K562 (cell line): ENCODE measurements at regions not wholly inside any gene's neighbourhood (a gene's known extent, or its start where the extent isn't known, plus 50 kb on each side); places are given as distances from the start of the nearest gene placed in this dataset.

Source experiments
- ATF1 ChIP-seq, 2 experiments: fragments of 450-650 bp in 1 of 2; IDR thresholded peaks; 2 replicates each; pipeline ENCODE4 v1.6.1; 2016; ENCODE audit warnings: missing compliant biosample characterization in 1 of 2, missing genetic modification characterization in 1 of 2
- CTCF ChIP-seq, 3 experiments: IDR thresholded peaks in 2 of 3; conservative IDR thresholded peaks in 1 of 3; 2 replicates each; pipeline ENCODE4 v1.5.1; 2011 to 2012; ENCODE audit warnings: low read length in 3 of 3, mild to moderate bottlenecking in 3 of 3, control low read depth in 2 of 3, improper control_type of control experiment in 1 of 3, inconsistent platforms in 1 of 3, low read depth in 1 of 3, mixed read lengths in 1 of 3, moderate library complexity in 1 of 3; ENCODE audit not compliant: insufficient read depth in 2 of 3
- JUND ChIP-seq, 2 experiments: IDR thresholded peaks; 2 replicates in 1 of 2; 3 replicates in 1 of 2; pipeline ENCODE4 v1.6.1; 2011; ENCODE audit warnings: borderline replicate concordance in 2 of 2, low read depth in 2 of 2, low read length in 2 of 2, improper control_type of control experiment in 1 of 2, missing biosample characterization in 1 of 2, missing genetic modification characterization in 1 of 2, missing genetic modification reagents in 1 of 2
- RAD21 ChIP-seq, 2 experiments: fragments of 250-450 bp in 1 of 2; fragments of 450-650 bp in 1 of 2; sonication (Bioruptor Pico) in 1 of 2; formaldehyde crosslinking in 1 of 2; IDR thresholded peaks in 1 of 2; conservative IDR thresholded peaks in 1 of 2; 2 replicates each; pipeline versions ENCODE4 v1.4.0 to v1.8.0; 2020 to 2022; ENCODE audit warnings: mild to moderate bottlenecking in 2 of 2, moderate library complexity in 1 of 2
- REST ChIP-seq, 2 experiments: fragments of 450-650 bp; formaldehyde crosslinking in 1 of 2; IDR thresholded peaks; 2 replicates each; pipeline versions ENCODE4 v1.4.0 to v1.6.1; 2014 to 2020; ENCODE audit warnings: mild to moderate bottlenecking in 2 of 2, borderline replicate concordance in 1 of 2, low read depth in 1 of 2
- TF ChIP-seq, protein P1 (sequence below): sonication (generic); IDR thresholded peaks from 2 replicates; pipeline ENCODE4 v1.6.1; 2016

DNA sequence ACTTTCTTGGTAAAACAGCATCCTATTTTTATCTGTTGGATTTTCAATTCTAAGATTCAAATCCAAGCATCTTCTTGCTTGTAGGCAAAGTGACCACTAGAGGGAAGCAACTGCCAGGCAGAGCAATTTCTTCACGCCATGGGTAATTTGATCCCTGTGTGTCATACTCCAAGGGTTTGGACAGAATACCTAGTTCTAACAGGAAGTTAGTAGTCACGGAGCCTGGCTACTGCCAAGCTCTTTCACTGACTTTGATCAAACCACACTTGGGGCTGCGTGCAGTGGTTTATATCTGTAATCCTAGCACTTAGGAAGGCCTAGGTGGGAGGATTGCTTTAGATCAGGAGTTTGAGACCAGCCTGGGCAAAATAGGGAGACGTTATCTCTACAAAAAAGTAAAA is 473.6 kb upstream of the TNC start (continued):
- TF ChIP-seq REST (IDR thresholded peaks at IDR 0.05; ENCODE audit: borderline replicate concordance): 0 out of 2 replicates have a peak, but pooled peaks have one; percentile 37
- TF ChIP-seq REST (CRISPR knock-in tag; IDR thresholded peaks at IDR 0.05; ENCODE audit: low read depth): no peak
- peak; percentile 71 to 77 for TF ChIP-seq RAD21 (CRISPR knock-in tag; conservative IDR thresholded peaks at IDR 0.05 in 1 of 2, IDR thresholded peaks at IDR 0.05 in 1 of 2)
- TF ChIP-seq ATF1 (CRISPR knock-in tag; IDR thresholded peaks at IDR 0.05): no peak
- 0 out of 2 replicates have a peak, but pooled peaks have one; percentile 23 for TF ChIP-seq ATF1 (tag; IDR thresholded peaks at IDR 0.05)
- TF ChIP-seq, protein P1, sequence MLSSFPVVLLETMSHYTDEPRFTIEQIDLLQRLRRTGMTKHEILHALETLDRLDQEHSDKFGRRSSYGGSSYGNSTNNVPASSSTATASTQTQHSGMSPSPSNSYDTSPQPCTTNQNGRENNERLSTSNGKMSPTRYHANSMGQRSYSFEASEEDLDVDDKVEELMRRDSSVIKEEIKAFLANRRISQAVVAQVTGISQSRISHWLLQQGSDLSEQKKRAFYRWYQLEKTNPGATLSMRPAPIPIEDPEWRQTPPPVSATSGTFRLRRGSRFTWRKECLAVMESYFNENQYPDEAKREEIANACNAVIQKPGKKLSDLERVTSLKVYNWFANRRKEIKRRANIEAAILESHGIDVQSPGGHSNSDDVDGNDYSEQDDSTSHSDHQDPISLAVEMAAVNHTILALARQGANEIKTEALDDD: peak; percentile 81
- peak; percentile 36; the same call in 1 of the 2 replicates for TF ChIP-seq JUND (IDR thresholded peaks at IDR 0.05; ENCODE audit: borderline replicate concordance, low read depth, low read length)
- no peak; the same call in 2 of the 3 replicates for TF ChIP-seq JUND (tag; IDR thresholded peaks at IDR 0.05; ENCODE audit: borderline replicate concordance, low read depth, low read length)
- TF ChIP-seq CTCF (IDR thresholded peaks at IDR 0.05 in 2 of 3, conservative IDR thresholded peaks at IDR 0.05 in 1 of 3; ENCODE audit: insufficient read depth in 2 of 3, low read depth in 1 of 3, low read length in 3 of 3): peak; percentile 37 to 68 (median 53)
- TF ChIP-seq, all 486 proteins: peak for 9
